Left kidney (tissue), 1 donor: ENCODE measurements at regions not wholly inside any gene's neighbourhood (a gene's known extent, or its start where the extent isn't known, plus 50 kb on each side); places are given as distances from the start of the nearest gene placed in this dataset.
"Not testable (repeated sequence)": the region's sequence is repeated elsewhere in the genome, so short reads cannot be mapped to it uniquely, and the experiment has no call there.

ENCODE experiments used
- DNase-seq: peaks from one replicate; pipeline ENCODE4 v3.0.0-alpha.2; 2013

DNA sequence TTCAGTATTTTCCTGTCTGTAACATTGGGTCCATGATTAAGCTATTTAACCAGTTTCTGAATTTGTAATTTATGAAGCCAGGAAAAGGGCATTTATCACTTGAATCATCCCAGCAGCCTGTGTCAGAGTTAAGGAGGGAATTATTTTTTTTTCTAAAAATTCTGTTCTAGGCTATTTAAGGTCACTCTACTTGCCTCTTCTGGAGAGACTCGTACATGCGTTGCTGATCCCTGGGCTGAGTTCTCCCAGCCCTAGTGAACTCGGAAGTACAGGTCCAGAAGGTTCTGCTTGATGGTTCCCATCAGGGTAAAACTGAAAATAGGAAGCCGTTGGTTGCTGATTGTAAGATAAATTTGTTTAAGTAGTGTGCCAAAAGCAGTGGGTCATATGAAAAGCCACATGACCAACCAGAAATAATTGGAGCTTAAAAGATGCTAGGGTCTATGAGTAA lies 90.7 kb downstream of the GPR88 start:
- no peak for DNase-seq

DNA sequence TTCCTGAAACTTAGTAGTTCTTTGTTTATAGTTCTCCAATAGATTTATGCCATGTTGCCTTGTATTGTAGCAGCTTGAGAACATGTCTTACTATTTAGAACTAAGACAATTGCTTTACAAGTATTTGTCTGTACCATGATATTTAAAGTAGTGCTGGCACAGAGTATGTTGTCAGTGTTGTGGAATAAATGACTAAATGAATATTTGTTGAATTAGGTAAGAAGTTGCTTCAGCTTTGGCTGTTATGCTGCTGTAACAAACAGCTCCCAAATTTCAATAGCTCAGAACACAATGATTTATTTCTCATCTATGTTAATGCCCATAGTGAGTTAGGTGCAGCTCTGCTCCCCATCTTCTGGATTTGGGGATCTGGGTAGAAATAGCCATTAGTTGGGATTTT lies 90.2 kb upstream of the VCAM1 start:
- no peak for DNase-seq

DNA sequence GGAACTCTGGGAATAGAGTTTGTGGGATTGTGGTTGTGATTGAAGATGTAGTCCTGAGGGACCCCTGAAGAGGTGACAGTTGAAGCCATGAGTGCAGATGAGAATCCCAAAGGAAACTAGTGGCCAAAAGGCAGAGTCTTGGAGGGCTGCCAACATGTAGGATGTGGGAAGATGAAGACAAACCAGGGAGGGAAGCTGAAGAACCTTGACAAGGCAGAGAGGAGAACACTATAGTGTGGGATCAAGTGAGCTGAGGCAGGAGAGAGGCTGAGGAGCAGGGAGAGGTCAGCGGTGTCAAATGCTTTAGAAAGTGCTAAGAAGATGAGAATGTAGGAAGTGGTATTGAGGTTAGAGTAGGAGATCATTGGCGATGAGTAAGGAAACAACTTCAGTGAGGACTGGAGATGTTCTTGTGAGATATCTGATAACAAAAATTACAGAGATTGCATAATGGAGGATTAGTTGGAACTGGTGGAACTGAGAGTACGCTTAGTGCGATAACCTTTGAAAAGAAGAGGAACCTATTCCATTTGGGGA lies 88.5 kb upstream of the VCAM1 start:
- DNase-seq: no peak

DNA sequence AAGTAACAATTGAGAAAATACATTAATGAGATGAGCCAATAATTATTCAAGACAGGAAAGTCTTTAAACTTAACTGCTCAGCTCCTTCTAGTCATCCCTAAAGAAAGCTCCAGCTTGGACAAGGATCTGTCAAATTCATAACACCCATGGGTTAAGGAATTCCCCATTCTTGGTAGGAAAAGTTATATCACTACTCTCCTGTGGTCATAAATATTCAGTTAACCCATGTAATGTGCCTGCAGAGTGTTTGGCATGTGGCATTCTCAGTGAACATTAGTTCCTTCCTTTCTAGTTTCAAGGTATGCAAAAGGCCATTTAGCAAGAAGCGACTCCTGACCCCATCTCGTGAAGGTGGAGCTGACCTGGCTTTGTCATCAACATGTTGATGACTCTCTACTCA lies 76.7 kb upstream of the VCAM1 start:
- no peak for DNase-seq

DNA sequence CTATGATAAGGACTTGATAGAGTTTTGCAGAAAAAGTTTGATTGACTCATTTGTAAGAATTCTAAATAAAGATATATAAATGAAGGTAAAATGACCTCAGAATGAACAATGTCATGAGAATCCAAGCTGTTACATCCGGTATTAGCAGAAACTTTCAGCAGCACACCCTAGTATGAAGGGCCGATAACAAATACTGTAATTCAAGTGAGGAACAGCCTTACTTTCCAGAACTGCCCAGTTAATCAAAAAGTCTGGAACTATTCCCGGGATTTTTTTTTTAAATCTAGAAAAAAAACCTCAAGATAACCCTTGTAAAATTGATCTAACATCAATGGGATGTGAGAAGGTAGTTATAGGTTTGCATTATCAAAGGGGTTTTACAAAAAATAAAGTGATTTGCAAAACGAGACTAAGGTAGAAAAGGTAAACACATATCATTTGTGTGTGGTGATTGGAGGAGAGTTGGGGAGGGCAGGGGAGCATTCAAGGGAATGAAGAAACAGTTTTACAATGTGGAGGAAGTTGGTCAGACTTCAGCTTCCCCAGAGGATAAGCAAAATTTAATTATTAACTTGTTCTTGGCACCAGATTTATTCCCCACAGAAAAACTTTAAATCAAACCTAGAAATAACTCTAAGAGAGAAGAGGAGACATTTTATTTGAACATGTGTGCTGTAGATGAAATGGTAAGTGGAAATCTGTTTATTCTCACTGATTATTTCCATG lies 75.9 kb upstream of the VCAM1 start:
- no peak for DNase-seq

DNA sequence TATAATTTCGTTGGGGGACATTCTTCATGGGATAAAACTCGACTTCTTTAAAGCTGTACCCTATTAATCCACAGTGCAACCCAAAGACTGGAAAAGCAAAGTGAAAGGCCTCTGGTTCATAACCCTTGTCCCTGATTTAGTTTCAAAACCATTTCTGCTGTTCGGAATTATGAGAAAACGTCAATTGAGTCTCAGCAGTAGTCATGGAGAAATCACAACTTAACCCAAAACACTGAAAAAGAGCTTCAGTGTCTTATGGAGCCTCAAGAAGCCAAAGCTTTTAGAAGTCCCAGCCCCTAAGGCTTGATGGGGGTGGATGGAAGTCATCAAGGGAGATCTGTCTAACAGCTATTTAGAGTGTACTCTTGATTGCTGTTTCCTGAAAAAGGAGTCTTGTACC lies 73.5 kb upstream of the VCAM1 start:
- no peak for DNase-seq

DNA sequence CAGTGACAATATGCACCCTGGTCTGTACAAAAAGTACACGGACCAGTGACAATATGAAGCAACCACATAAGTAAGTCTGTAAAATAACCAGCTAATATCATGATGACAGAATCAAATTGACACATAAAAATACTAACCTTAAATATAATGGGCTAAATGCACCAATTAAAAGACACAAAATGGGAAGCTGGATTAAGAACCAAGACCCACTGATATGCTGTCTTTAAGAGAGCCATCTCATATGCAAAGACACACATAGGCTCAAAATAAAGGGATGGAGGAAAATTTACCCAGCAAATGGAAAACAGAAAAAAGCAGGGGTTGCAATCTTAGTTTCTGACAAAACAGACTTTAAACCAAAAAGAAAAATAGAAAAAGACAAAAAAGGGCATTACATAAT lies 70.4 kb upstream of the VCAM1 start:
- DNase-seq: no peak

DNA sequence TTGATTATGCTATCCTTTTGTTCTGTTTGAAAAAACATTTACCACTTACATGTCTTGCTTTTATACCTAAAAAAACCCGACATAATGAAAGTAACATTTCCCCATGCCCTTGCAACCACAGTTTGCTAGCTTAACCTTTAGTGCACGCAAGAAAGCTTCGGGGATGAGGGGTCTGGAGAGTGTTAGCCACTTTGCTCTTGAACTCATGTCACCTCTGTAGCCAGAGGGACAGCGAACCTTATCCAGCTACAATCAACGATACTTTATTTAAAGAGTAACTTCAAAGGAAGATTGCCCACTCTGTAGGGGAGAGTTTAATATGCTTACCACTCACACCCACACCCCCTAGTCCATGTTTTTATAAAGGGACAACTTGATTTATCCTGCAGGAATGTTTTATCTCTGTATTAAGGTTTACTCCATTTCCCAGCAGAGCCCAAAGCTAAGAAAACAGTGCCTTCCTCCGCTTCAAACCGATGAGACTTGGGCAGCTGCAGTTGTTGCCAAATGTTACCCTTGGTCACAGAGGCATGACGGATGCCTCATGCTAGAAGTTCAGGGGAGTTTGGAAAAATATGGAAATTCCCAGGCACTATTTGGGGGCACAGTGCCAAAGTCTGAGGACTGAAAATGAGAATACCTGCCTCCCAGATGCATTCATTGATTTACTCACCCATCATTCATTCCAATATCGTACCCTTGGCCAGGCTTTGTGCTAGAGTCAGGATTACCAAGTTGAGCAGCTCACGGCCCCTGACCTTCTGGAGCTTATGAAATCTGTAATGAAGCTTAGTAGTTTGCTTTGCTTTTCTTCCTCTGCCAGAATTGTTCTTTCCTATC lies 61.4 kb upstream of the VCAM1 start:
- peak; percentile 19 for DNase-seq

DNA sequence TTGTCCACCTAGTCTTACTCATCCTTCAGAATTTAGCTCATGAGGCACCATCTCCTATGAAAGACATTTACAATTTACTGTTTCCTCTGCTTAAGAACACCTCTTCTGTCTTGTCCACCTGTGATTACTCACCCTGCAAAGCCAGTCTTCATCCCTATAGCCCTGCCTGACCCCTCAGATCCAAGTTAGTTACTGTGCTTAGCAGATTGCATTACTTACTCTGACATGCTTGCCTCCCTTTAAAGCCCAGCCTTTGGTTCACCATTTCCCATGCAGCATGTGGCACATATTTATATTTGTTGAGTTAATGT lies 60.9 kb upstream of the VCAM1 start:
- no peak for DNase-seq

DNA sequence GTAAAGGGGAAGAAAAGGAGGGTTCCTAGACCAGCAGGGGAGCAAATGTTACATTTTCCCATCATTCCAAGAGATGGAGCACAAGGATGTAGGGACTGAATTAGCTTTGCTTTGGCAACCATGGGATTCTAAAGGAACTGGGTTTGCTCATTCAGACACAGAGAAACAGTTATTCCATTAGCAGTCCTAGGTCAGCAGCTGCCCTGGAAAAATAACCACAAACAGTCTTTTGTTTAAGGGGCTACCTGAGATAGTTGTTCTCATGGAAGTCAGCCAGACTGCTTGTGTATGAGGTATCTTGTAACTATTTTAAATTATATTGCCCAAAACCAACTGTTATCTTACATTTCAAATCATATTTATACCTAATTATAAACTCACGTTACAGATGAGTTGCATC lies 58.4 kb upstream of the VCAM1 start:
- DNase-seq: no peak

DNA sequence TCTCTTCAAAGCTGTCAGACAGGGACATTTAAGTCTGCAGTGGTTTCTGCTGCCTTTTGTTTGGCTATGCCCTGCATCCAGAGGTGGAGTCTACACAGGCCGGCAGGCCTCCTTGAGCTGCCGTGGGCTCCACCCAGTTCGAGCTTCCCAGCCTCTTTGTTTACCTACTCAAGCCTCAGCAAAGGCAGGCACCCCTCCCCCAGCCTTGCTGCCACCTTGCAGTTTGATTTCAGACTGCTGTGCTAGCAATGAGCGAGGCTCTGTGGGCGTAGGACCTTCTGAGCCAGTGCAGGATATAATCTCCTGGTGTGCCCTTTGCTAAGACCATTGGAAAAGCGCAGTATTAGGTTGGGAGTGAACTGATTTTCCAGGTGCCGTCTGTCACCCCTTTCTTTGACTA lies 51.0 kb upstream of the VCAM1 start:
- not testable (repeated sequence) for DNase-seq
